ENCODE measurements at regions not wholly inside any gene's neighbourhood (a gene's known extent, or its start where the extent isn't known, plus 50 kb on each side); places are given as distances from the start of the nearest gene placed in this dataset.
A peak's percentile ranks its signal among the peaks of the same experiment; 100 is the strongest.

DNA sequence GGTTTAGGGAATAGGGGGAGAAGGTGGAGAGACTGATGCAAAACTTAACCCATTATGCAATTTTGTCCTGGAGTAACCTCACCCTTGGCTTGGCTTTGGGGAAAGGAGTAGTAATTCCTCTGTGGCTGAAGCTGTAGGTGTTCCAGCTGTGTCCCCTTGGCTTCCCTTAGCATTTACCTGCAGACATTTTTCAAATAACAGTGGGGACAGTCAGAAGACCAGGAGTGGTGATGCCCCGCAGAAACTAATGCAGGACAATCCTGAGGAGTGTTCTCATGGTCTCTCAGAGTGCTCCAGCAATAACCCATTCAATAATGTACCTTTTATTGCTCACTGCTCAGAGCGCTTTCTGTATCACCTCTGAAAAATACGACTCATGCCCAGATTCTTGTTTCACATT lies 282.1 kb downstream of the ZEB1 start:
- Histone ChIP-seq H4K20me1 (ENCODE audit: low read length) (no peaks in the 10 kb centered on the region), H3K4me1 (ENCODE audit: insufficient read depth, low read length) (peaks cover 6% of the 10 kb centered on the region; the same call in 1 of the 2 replicates), H3K36me3 (ENCODE audit: low read depth, low read length) (no peaks in the 10 kb centered on the region), H3K9me3 (ENCODE audit: low read length) (no peaks in the 10 kb centered on the region), H3K27ac (ENCODE audit: low read length) (no peak overlapping the region), H3K79me2 (ENCODE audit: low read length) (no peaks in the 10 kb centered on the region), H2AFZ (ENCODE audit: low read length) (no peak overlapping the region), H3K9ac (ENCODE audit: low read length) (no peak overlapping the region), H3K4me2 (ENCODE audit: low read length) (no peak overlapping the region), H3K4me3 (ENCODE audit: low read length) (no peak overlapping the region), H3K9me2 (replicated peaks; ENCODE audit: low read length) (no peaks in the 10 kb centered on the region), H3F3A (ENCODE audit: low read length, unreplicated experiment) (no peaks in the 10 kb centered on the region), H3K27me3 (ENCODE audit: low read length) (no peaks in the 10 kb centered on the region)
- intact Hi-C loops (cut with micrococcal nuclease) = no loop called here
- BruUV-seq (replicated peaks) = no TSS peak
- CTCF ChIA-PET = no interaction called here
- TF ChIP-seq CTCF (conservative IDR thresholded peaks at IDR 0.05; ENCODE audit: low read depth, low read length) = no peak
- TF ChIP-seq EZH2 (IDR thresholded peaks at IDR 0.05; ENCODE audit: low read length, unreplicated experiment) = no peak
- no peak for TF ChIP-seq EZH2phosphoT487 (IDR thresholded peaks at IDR 0.05; ENCODE audit: borderline replicate concordance, low read length)
- POLR2A ChIA-PET (ENCODE audit: unreplicated experiment) = no interaction called here
- ATAC-seq (no peak), DNase-seq (no peak)

DNA sequence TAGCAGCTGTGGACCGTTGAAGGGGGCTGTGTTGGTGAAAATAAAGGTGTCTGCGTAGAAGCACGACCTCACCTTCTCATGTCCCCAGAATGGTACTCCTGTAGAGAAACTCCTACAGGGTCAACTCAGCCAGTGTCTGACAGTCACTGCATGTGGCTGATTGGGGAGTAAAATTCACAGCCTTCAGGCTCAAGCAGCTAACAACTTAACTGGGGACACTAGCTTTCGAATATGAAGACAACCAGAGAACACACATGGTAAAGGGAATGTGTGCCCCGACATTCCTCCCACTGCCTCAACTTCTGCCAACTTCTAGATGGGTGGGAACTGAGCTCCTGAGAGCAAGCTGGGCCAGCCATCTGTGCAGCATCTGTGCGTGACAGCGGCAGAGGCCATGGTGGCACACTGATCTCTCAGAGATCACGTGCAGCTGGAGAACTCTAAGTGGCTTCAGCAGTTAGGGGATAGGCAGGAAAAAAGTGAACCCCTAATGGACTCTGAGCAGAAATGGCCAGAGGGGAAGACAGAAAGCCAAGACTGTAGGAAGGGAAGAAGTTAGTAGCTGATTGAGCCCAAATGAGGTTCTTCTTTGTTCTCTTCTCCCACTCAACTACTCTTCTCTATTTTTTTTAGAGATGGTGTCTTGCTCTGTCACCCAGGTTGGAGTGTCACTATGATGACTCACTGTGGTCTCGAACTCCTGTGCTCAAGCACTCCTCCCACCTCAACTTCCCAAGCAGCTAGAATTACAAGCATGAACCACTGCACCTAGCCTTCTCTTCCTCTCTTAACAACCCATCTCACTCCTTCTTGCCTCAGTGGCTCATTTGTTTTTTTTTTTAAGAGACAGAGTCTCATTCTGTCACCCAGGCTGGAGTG lies 280.8 kb downstream of the ZEB1 start:
- TF ChIP-seq CTCF (conservative IDR thresholded peaks at IDR 0.05; ENCODE audit: low read depth, low read length) (no peak), EZH2phosphoT487 (IDR thresholded peaks at IDR 0.05; ENCODE audit: borderline replicate concordance, low read length) (no peak), EZH2 (IDR thresholded peaks at IDR 0.05; ENCODE audit: low read length, unreplicated experiment) (no peak)
- Histone ChIP-seq H3K4me3 (ENCODE audit: low read length) (no peak overlapping the region), H3K4me1 (ENCODE audit: insufficient read depth, low read length) (peaks cover 6% of the 10 kb centered on the region; the same call in 1 of the 2 replicates), H3F3A (ENCODE audit: low read length, unreplicated experiment) (no peaks in the 10 kb centered on the region), H3K9me3 (ENCODE audit: low read length) (no peaks in the 10 kb centered on the region), H3K27ac (ENCODE audit: low read length) (no peak overlapping the region), H3K27me3 (ENCODE audit: low read length) (no peaks in the 10 kb centered on the region), H2AFZ (ENCODE audit: low read length) (no peak overlapping the region), H3K36me3 (ENCODE audit: low read depth, low read length) (no peaks in the 10 kb centered on the region), H3K9ac (ENCODE audit: low read length) (no peak overlapping the region), H3K9me2 (replicated peaks; ENCODE audit: low read length) (no peaks in the 10 kb centered on the region), H3K79me2 (ENCODE audit: low read length) (no peaks in the 10 kb centered on the region), H3K4me2 (ENCODE audit: low read length) (no peak overlapping the region), H4K20me1 (ENCODE audit: low read length) (no peaks in the 10 kb centered on the region)
- ChIA-PET CTCF (interaction anchor here (0.6 kb wide), 1 partner anchor 929 kb away, joined by 3 read pairs; no protein-coding TSS in a partner anchor), POLR2A (ENCODE audit: unreplicated experiment) (no interaction called here)
- BruUV-seq (replicated peaks) = no TSS peak
- DNase-seq = peak; percentile 17
- no peak for ATAC-seq
- intact Hi-C loops (cut with micrococcal nuclease) = no loop called here

DNA sequence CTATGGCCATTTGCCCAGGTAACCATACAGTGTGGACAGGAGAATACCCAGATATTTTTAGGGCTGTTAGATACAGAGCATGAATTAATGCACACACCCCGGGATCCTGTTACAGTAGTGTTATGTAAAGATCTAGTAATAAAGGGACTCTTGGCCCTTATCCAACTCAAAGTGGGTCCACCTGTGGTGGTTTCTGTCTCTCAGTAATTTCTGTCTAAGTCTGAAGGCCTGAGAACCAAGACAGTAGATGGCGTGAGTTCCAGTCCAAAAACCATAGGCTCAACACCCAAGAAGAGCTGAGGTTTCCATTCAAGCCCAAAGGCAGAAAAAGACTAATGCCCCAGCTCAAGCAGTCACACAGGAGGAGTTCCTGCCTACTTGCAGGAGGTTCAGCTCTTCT lies 277.7 kb downstream of the ZEB1 start:
- Histone ChIP-seq H3K4me2 (ENCODE audit: low read length) (no peak overlapping the region), H4K20me1 (ENCODE audit: low read length) (no peaks in the 10 kb centered on the region), H3K27ac (ENCODE audit: low read length) (no peak overlapping the region), H3K4me1 (ENCODE audit: insufficient read depth, low read length) (no peaks in the 10 kb centered on the region), H3F3A (ENCODE audit: low read length, unreplicated experiment) (no peaks in the 10 kb centered on the region), H3K4me3 (ENCODE audit: low read length) (no peak overlapping the region), H2AFZ (ENCODE audit: low read length) (no peak overlapping the region), H3K9me2 (replicated peaks; ENCODE audit: low read length) (no peaks in the 10 kb centered on the region), H3K79me2 (ENCODE audit: low read length) (no peaks in the 10 kb centered on the region), H3K27me3 (ENCODE audit: low read length) (no peaks in the 10 kb centered on the region), H3K9ac (ENCODE audit: low read length) (no peak overlapping the region), H3K36me3 (ENCODE audit: low read depth, low read length) (no peaks in the 10 kb centered on the region), H3K9me3 (ENCODE audit: low read length) (no peaks in the 10 kb centered on the region)
- no peak for ATAC-seq
- no TSS peak for BruUV-seq (replicated peaks)
- intact Hi-C loops (cut with micrococcal nuclease) = no loop called here
- POLR2A ChIA-PET (ENCODE audit: unreplicated experiment) = no interaction called here
- CTCF ChIA-PET = no interaction called here
- DNase-seq = no peak
- no peak for TF ChIP-seq EZH2phosphoT487 (IDR thresholded peaks at IDR 0.05; ENCODE audit: borderline replicate concordance, low read length)
- TF ChIP-seq EZH2 (IDR thresholded peaks at IDR 0.05; ENCODE audit: low read length, unreplicated experiment) = no peak
- TF ChIP-seq CTCF (conservative IDR thresholded peaks at IDR 0.05; ENCODE audit: low read depth, low read length) = no peak

Measured in PC-3 (cell line).